Smooth muscle cell (in vitro differentiated cells): ENCODE measurements at regions not wholly inside any gene's neighbourhood (a gene's known extent, or its start where the extent isn't known, plus 50 kb on each side); places are given as distances from the start of the nearest gene placed in this dataset.
"Not testable (repeated sequence)": the region's sequence is repeated elsewhere in the genome, so short reads cannot be mapped to it uniquely, and the experiment has no call there.

Experiments
- DNase-seq: peaks from one replicate; lab custom pipeline; 2025; ENCODE audit not compliant: unreplicated experiment; lab: John Stamatoyannopoulos, UW
- H2AFZ ChIP-seq: fragments of 200-600 bp; sonication (generic); 2 replicates; pipeline ENCODE4 v1.6.0; 2016; ENCODE audit warnings: antibody characterized with exemption, low read depth, mild to moderate bottlenecking
- H3F3A ChIP-seq: fragments of 200-600 bp; sonication (generic); 2 replicates; pipeline ENCODE4 v1.6.0; 2017; ENCODE audit warnings: antibody characterized with exemption, low read depth
- H3K27ac ChIP-seq: fragments of 200-600 bp; sonication (generic); 2 replicates; pipeline ENCODE4 v1.5.1; 2016; ENCODE audit warnings: low read depth, mild to moderate bottlenecking
- H3K27me3 ChIP-seq: fragments of 200-600 bp; sonication (generic); 2 replicates; pipeline ENCODE4 v1.6.1; 2016; ENCODE audit warnings: low read depth, mild to moderate bottlenecking
- H3K36me3 ChIP-seq: fragments of 200-600 bp; sonication (generic); 2 replicates; pipeline ENCODE4 v1.5.1; 2016; ENCODE audit warnings: low read depth
- H3K4me1 ChIP-seq: fragments of 200-600 bp; sonication (generic); 2 replicates; pipeline ENCODE4 v1.5.1; 2016; ENCODE audit warnings: low read depth
- H3K4me2 ChIP-seq: fragments of 200-600 bp; sonication (generic); 2 replicates; pipeline ENCODE4 v1.6.0; 2016; ENCODE audit warnings: mild to moderate bottlenecking
- H3K4me3 ChIP-seq: fragments of 200-600 bp; sonication (generic); 2 replicates; pipeline ENCODE4 v1.5.1; 2016; ENCODE audit warnings: mild to moderate bottlenecking
- H3K79me2 ChIP-seq: fragments of 200-600 bp; sonication (generic); 2 replicates; pipeline ENCODE4 v1.6.0; 2016; ENCODE audit warnings: low read depth, mild to moderate bottlenecking
- H3K9ac ChIP-seq: fragments of 200-600 bp; sonication (generic); 2 replicates; pipeline ENCODE4 v1.6.0; 2016; ENCODE audit warnings: low read depth
- H3K9me3 ChIP-seq: fragments of 200-600 bp; sonication (generic); replicated peaks from 2 replicates; pipeline ENCODE4 v1.5.1; 2016; ENCODE audit warnings: low read depth
- H4K20me1 ChIP-seq: fragments of 200-600 bp; sonication (generic); 2 replicates; pipeline ENCODE4 v1.6.0; 2016; ENCODE audit warnings: low read depth
- CTCF ChIP-seq: fragments of 200-600 bp; sonication (generic); IDR thresholded peaks from 2 replicates; pipeline ENCODE4 v1.5.1; 2017; ENCODE audit warnings: borderline replicate concordance, mild to moderate bottlenecking, antibody characterized with exemption; ENCODE audit not compliant: insufficient read depth, poor library complexity, severe bottlenecking
- WGBS: methylation state at CpG from one replicate; pipeline ENCODE4 v1.1.7; 2016; ENCODE audit warnings: low lambda C conversion rate; 5-methylcytosine and 5-hydroxymethylcytosine counted together

- no peak overlapping the region for H2AFZ ChIP-seq
Observed at GRCh38 chr7:124183649-124184048, 150.8 kb upstream of the TMEM229A start.

GRCh38 chr7:124179641-124180040, 146.8 kb upstream of the TMEM229A start:
- no peak overlapping the region for H3K4me3 ChIP-seq
- no peak overlapping the region for H3K4me2 ChIP-seq
- no peaks in the 10 kb centered on the region for H3K9me3 ChIP-seq
- no peaks in the 10 kb centered on the region for H3K4me1 ChIP-seq
- no peaks in the 10 kb centered on the region for H3K79me2 ChIP-seq
- no peak for TF ChIP-seq CTCF
- no peak overlapping the region for H2AFZ ChIP-seq
- H3K27ac ChIP-seq, result no peak overlapping the region
- H3K27me3 ChIP-seq, result no peaks in the 10 kb centered on the region
- H4K20me1 ChIP-seq, result no peaks in the 10 kb centered on the region
- 98% methylated on average over 2 of the region's 2 CpGs for WGBS
- no peak for DNase-seq
- no peak overlapping the region for H3K9ac ChIP-seq
- H3K36me3 ChIP-seq, result no peaks in the 10 kb centered on the region
- no peaks in the 10 kb centered on the region for H3F3A ChIP-seq

More at GRCh38 chr7:124183649-124184048, 150.8 kb upstream of the TMEM229A start:
- no peak overlapping the region for H3K9ac ChIP-seq
- no peaks in the 10 kb centered on the region for H3F3A ChIP-seq
- H3K4me3 ChIP-seq, result no peak overlapping the region
- no peak for TF ChIP-seq CTCF
- no peaks in the 10 kb centered on the region for H3K79me2 ChIP-seq
- no peak for DNase-seq
- no peaks in the 10 kb centered on the region for H3K9me3 ChIP-seq
- no peak overlapping the region for H3K27ac ChIP-seq
- no peaks in the 10 kb centered on the region for H4K20me1 ChIP-seq
- no peaks in the 10 kb centered on the region for H3K4me1 ChIP-seq
- no peaks in the 10 kb centered on the region for H3K27me3 ChIP-seq
- no peak overlapping the region for H3K4me2 ChIP-seq
- H3K36me3 ChIP-seq, result no peaks in the 10 kb centered on the region

DNA sequence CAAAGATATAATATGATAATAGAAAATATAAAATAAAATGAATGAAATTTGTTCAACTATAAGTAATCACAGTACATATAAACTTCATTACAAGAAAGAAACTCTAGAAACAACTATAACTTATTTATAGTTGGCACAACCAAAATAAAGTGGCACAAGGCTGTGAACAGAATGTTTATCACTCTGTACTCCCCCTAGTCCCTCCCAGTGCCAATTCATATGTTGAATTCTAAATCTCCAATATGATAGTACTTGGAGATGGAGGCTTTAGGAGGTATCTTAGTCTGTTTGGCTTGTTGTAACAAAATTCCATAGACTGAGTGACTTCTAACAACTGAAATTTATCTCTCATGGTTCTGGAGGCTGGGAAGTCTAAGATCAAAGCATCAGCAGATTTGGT, 145.0 kb upstream of the TMEM229A start:
- no peak for DNase-seq

DNA sequence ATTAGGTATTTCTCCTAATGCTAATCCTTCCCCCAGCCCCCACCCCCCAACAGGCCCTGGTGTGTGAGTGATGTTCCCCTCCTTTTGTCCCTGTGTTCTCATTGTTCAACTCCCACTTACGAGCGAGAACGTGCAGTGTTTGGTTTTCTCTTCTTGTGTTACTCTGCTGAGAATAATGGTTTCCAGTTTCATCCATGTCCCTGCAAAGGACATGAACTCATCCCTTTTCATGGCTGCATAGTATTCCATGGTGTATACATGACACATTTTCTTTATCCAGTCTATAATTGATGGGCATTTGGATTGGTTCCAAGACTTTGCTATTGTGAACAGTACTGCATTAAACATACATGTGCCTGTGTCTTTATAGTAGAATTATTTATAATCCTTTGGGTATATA, 138.9 kb upstream of the TMEM229A start:
- 97% methylated on average over 3 of the region's 3 CpGs for WGBS
- not testable (repeated sequence) for H2AFZ ChIP-seq, H3K36me3 ChIP-seq, H3K4me3 ChIP-seq, H3K4me1 ChIP-seq, H3K9ac ChIP-seq, H3F3A ChIP-seq, H3K9me3 ChIP-seq, H3K4me2 ChIP-seq, DNase-seq, H4K20me1 ChIP-seq, H3K27me3 ChIP-seq, H3K27ac ChIP-seq, H3K79me2 ChIP-seq

More for the DNA sequence above, 145.0 kb upstream of the TMEM229A start:
- Histone ChIP-seq H3K9ac (no peak overlapping the region), H3K79me2 (no peaks in the 10 kb centered on the region), H3K27ac (no peak overlapping the region), H3K4me2 (no peak overlapping the region), H3K9me3 (no peaks in the 10 kb centered on the region), H4K20me1 (no peaks in the 10 kb centered on the region), H3K36me3 (no peaks in the 10 kb centered on the region), H3F3A (no peaks in the 10 kb centered on the region), H3K27me3 (no peaks in the 10 kb centered on the region), H2AFZ (no peak overlapping the region), H3K4me1 (no peaks in the 10 kb centered on the region), H3K4me3 (no peak overlapping the region)
- TF ChIP-seq CTCF, result no peak
